RWPE2 (cell line): ENCODE measurements at regions not wholly inside any gene's neighbourhood (a gene's known extent, or its start where the extent isn't known, plus 50 kb on each side); places are given as distances from the start of the nearest gene placed in this dataset.

Experiments
- ATAC-seq: fragments of 200-7000 bp; cut with Tn5 transposase; 3 replicates; pipeline ENCODE4 v1.9.1; 2021; ENCODE audit warnings: low read depth
- DNase-seq: peaks from one replicate; pipeline ENCODE4 v3.0.0-alpha.2; 2020; ENCODE audit warnings: low spot score
- H3K27ac ChIP-seq: fragments of 450-650 bp; 2 replicates; pipeline ENCODE4 v1.5.1; 2017; ENCODE audit warnings: mild to moderate bottlenecking; ENCODE audit not compliant: poor library complexity, severe bottlenecking
- H3K27me3 ChIP-seq: fragments of 250-450 bp; sonication (Bioruptor Pico); 2 replicates; pipeline ENCODE4 v1.5.1; 2021; ENCODE audit warnings: mild to moderate bottlenecking, moderate library complexity; ENCODE audit not compliant: insufficient read depth, poor library complexity, severe bottlenecking
- H3K36me3 ChIP-seq: fragments of 250-450 bp; sonication (Bioruptor Pico); 2 replicates; pipeline ENCODE4 v1.5.1; 2020; ENCODE audit warnings: low read depth, mild to moderate bottlenecking, moderate library complexity
- H3K4me1 ChIP-seq: fragments of 250-450 bp; sonication (Bioruptor Pico); 2 replicates; pipeline ENCODE4 v1.5.1; 2021; ENCODE audit warnings: mild to moderate bottlenecking, moderate library complexity; ENCODE audit not compliant: insufficient read depth, poor library complexity, severe bottlenecking
- H3K4me3 ChIP-seq: fragments of 250-450 bp; sonication (Bioruptor Pico); 2 replicates; pipeline ENCODE4 v1.5.1; 2021; ENCODE audit warnings: mild to moderate bottlenecking, moderate library complexity; ENCODE audit not compliant: severe bottlenecking
- H3K9me3 ChIP-seq: fragments of 250-450 bp; sonication (Bioruptor Pico); 2 replicates; pipeline ENCODE4 v1.5.1; 2021; ENCODE audit warnings: mild to moderate bottlenecking, moderate library complexity; ENCODE audit not compliant: severe bottlenecking
- TF ChIP-seq, protein P1 (sequence below): fragments of 450-650 bp; IDR thresholded peaks from one replicate; pipeline ENCODE4 v1.5.1; 2017; ENCODE audit warnings: mild to moderate bottlenecking, moderate library complexity; ENCODE audit not compliant: poor library complexity, severe bottlenecking

DNA sequence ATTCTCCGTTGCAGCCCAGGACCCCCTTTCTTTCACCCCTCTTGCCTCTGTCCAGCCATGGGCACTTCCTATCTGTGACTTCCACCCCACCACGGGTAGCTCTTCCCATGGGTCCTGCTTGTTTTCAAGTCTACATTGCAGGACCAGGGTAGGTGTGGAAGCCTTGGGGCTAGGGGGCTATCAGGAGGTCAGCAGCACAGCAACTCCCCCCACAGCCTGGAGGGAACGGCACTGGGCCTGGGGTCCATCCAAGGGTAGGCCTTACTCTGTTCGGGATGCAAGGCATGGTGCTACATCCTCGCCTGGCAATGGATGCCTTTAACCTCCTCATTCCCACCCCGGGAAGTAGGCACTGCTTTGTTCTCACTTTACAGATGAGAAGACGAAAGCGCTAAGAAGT lies 109.3 kb downstream of the IRX5 start:
- H3K4me3 ChIP-seq = no peak overlapping the region
- H3K27me3 ChIP-seq = no peaks in the 10 kb centered on the region
- H3K4me1 ChIP-seq = peaks cover 11% of the 10 kb centered on the region
- no peak for DNase-seq
- TF ChIP-seq, protein P1, sequence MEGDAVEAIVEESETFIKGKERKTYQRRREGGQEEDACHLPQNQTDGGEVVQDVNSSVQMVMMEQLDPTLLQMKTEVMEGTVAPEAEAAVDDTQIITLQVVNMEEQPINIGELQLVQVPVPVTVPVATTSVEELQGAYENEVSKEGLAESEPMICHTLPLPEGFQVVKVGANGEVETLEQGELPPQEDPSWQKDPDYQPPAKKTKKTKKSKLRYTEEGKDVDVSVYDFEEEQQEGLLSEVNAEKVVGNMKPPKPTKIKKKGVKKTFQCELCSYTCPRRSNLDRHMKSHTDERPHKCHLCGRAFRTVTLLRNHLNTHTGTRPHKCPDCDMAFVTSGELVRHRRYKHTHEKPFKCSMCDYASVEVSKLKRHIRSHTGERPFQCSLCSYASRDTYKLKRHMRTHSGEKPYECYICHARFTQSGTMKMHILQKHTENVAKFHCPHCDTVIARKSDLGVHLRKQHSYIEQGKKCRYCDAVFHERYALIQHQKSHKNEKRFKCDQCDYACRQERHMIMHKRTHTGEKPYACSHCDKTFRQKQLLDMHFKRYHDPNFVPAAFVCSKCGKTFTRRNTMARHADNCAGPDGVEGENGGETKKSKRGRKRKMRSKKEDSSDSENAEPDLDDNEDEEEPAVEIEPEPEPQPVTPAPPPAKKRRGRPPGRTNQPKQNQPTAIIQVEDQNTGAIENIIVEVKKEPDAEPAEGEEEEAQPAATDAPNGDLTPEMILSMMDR = peak; percentile 13
- no peaks in the 10 kb centered on the region for H3K36me3 ChIP-seq
- peak overlapping the region; percentile 14 for H3K27ac ChIP-seq
- no peak for ATAC-seq
- H3K9me3 ChIP-seq = no peaks in the 10 kb centered on the region

DNA sequence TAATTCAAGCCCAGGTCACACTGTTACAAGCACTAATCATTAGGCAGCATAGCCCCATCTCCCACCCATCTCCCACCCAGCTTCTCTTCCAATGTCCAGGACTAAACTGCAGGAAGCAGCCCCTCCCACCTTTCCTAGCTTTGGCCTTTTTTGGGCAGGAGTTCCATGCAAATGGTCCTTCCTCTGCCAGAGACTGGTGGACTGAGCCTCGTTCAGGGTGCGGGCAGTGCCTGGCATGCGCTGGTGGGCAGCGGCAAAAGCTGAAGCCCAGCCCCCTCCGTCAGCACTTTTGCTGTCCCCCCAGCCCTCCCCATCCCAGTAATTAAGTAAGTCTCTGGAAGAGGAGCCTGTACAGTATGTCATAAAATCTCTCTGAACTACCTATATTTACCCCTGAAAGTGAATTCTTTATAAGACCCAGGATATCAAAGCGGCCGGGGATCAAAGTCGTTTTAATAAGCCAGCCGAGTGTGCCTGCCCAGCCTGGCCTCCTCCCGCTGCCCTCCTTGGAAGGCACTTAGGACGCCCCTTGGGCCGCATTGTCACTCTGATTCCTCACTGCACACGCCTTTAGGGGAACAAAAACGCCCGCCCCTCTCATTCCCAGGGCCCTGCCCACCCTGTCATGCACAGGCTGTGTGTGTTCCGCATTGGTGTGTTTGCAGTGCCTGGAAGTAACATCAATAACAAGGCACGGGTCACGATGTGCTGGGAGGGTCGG lies 109.9 kb downstream of the IRX5 start:
- no peak overlapping the region for H3K4me3 ChIP-seq
- no peak overlapping the region for H3K27ac ChIP-seq
- H3K4me1 ChIP-seq = peaks cover 11% of the 10 kb centered on the region
- no peaks in the 10 kb centered on the region for H3K36me3 ChIP-seq
- no peaks in the 10 kb centered on the region for H3K9me3 ChIP-seq
- TF ChIP-seq, protein P1 = no peak
- ATAC-seq (no peak), DNase-seq (no peak)
- no peaks in the 10 kb centered on the region for H3K27me3 ChIP-seq

DNA sequence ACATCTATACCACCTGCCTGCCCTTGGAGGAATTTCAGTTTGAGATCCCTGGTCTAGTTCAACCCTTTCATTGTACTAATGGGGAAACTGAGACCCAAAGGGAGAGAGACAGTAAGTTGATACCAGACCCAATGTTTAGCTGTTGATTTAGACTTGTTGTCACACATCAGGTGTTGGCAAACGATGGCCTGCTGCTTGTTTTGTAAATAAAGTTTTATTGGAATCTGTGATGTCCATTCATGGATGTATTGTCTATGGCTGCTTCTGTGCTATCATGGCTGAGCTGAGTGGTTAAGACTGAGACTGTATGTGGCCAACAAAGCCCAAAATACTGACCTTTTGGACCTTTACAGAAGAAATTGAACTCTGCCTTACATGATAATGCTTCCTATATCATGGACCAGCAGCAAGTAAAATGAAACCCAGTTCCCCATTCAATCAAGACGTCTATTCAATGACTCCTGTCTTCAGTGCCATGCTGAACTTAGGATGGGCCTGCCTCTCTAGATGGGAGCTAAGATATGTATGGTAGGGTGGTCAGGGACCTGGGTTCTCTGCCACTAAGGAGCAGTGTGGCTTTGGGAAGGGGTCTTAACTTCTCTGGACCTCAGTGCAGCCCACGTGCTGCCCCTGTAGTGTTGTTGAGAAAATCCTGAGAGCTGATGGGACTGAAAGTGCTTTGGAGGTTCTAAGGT lies 111.0 kb downstream of the IRX5 start:
- no peaks in the 10 kb centered on the region for H3K36me3 ChIP-seq
- TF ChIP-seq, protein P1 = no peak
- no peak for ATAC-seq
- H3K4me3 ChIP-seq = no peak overlapping the region
- no peaks in the 10 kb centered on the region for H3K27me3 ChIP-seq
- no peak for DNase-seq
- H3K9me3 ChIP-seq = no peaks in the 10 kb centered on the region
- H3K27ac ChIP-seq = no peak overlapping the region
- peaks cover 11% of the 10 kb centered on the region for H3K4me1 ChIP-seq

DNA sequence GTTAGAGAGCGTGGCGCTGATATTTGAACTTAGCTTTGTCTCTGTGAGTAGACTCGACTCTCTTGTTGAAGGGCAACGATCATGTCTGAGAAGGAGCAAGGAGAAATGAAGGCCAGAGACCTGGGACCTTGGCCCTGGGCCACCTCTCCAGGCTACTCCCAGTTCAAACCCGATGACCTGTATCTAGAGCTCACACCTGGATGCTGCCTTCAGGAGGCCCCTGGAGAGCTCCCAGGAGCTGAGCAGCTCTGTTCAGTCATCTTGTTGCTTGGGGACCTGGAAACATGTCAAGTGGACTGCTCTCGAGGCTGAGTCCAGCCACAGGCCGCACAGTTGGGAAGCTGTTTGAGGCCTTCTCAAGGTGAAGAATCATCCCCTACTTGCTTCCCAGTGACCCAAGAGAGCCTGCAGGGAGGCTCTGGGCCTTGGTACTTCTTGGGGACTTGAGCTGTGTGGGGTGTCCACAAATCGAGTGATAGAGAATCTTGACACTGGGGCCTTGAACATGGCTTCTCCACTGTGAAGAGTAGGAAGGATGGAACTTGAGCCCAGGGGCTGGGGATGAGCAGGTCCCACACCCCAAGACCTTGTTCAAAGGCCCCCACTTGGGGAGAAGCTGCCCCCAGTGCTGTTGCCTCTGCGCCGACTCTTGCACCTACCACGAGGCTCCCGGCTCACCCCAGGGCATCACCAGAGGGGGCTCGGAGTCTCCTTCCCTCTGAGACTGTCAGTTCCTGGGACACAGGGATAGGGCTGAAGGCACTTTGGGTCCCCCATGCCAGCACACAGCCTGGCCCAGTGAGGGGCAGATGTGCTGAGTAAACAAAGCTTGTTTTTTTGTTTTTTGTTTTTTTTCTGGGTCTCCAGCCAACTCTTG lies 112.1 kb downstream of the IRX5 start:
- no peak overlapping the region for H3K4me3 ChIP-seq
- DNase-seq = no peak
- no peaks in the 10 kb centered on the region for H3K9me3 ChIP-seq
- H3K36me3 ChIP-seq = no peaks in the 10 kb centered on the region
- ATAC-seq = no peak
- H3K27me3 ChIP-seq = no peaks in the 10 kb centered on the region
- H3K4me1 ChIP-seq = peaks cover 11% of the 10 kb centered on the region
- no peak overlapping the region for H3K27ac ChIP-seq
- TF ChIP-seq, protein P1 = no peak
